Sigmoid colon (tissue), 6 donors: ENCODE measurements at regions not wholly inside any gene's neighbourhood (a gene's known extent, or its start where the extent isn't known, plus 50 kb on each side); places are given as distances from the start of the nearest gene placed in this dataset.

Experiments used
- DNase-seq: peaks from one replicate; pipeline ENCODE4 v3.0.0-alpha.2; 2019
- H3K27ac ChIP-seq, 4 donors: fragments of 200-600 bp; sonication (generic); one replicate each; pipeline ENCODE4 v1.5.1; 2016 to 2019; ENCODE audit warnings: mild to moderate bottlenecking in 1 of 4
- H3K27me3 ChIP-seq, 3 donors: fragments of 200-600 bp; sonication (generic); one replicate each; pipeline ENCODE4 v1.5.1; 2019; ENCODE audit warnings: mild to moderate bottlenecking in 1 of 3
- H3K36me3 ChIP-seq, 4 donors: fragments of 200-600 bp; sonication (generic); one replicate each; pipeline ENCODE4 v1.5.1; 2016 to 2019
- H3K4me1 ChIP-seq, 4 donors: fragments of 200-600 bp; sonication (generic); one replicate each; pipeline ENCODE4 v1.5.1; 2017 to 2019
- H3K4me3 ChIP-seq, 4 donors: fragments of 200-600 bp; sonication (generic); one replicate each; pipeline ENCODE4 v1.5.1; 2017 to 2019; ENCODE audit warnings: mild to moderate bottlenecking in 2 of 4, moderate library complexity in 1 of 4
- H3K9me3 ChIP-seq, 4 donors: fragments of 200-600 bp in 3 of 4; sonication (generic) in 3 of 4; one replicate each; pipeline versions ENCODE4 v1.5.1 to v1.6.1; 2013 to 2019
- EP300 ChIP-seq, 4 donors: sonication (generic); formaldehyde crosslinking; IDR thresholded peaks; one replicate each; pipeline ENCODE4 v1.6.1; 2017; ENCODE audit warnings: antibody characterized with exemption in 4 of 4
- POLR2A ChIP-seq, 2 donors: fragments of 450-650 bp; IDR thresholded peaks; one replicate each; pipeline ENCODE4 v1.6.1; 2016; ENCODE audit warnings: antibody characterized with exemption in 2 of 2, mild to moderate bottlenecking in 2 of 2, moderate library complexity in 2 of 2
- POLR2AphosphoS5 ChIP-seq, 4 donors: sonication (generic); formaldehyde crosslinking; IDR thresholded peaks; one replicate each; pipeline ENCODE4 v1.6.1; 2017; ENCODE audit warnings: antibody characterized with exemption in 4 of 4
- WGBS, 2 donors: extraction: QIAGEN DNeasy Blood & Tissue Kit; methylation state at CpG; one replicate each; pipeline ENCODE4 v1.1.7; 2013; 5-methylcytosine and 5-hydroxymethylcytosine counted together
- intact Hi-C: fragments of 100-400 bp; cut with DNase I; formaldehyde crosslinking; loops from one replicate; pipeline ENCODE4 v1.15.1; 2023
- TF ChIP-seq, protein P1 (sequence below), 4 experiments: fragments of 450-650 bp in 3 of 4; fragments of 200-600 bp in 1 of 4; IDR thresholded peaks; one replicate each; pipeline ENCODE4 v1.5.1; 2016 to 2019; ENCODE audit warnings: antibody characterized with exemption in 4 of 4, mild to moderate bottlenecking in 3 of 4, moderate library complexity in 2 of 4
- donor health status: healthy with polysubstance abuse.
- donor health status: healthy.

DNA sequence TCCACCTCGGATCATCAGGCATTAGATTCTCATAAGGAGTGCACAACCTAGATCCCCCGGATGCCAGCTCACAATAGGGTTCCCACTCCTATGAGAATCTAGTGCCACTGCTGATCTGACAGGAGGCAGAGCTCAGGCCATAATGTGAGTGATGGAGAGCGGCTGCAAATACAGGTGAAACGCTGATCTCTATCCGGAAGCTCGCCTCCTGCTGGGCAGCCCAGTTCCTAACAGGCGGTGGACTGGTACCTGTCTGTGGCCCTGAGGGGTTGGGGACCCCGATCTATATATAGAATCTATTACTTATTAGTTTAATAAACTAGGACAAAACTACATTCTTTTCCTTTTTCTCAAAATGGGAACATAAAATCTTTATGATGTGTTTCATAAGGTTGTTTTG, 741.9 kb downstream of the RFPL4B start:
- Histone ChIP-seq H3K27ac (no peak overlapping the region), H3K9me3 (no peaks in the 10 kb centered on the region), H3K27me3 (no peaks in the 10 kb centered on the region), H3K4me1 (no peaks in the 10 kb centered on the region), H3K36me3 (no peaks in the 10 kb centered on the region), H3K4me3 (no peak overlapping the region)
- WGBS, 2 donors: 84 to 90% methylated on average over 8 of the region's 8 CpGs
- intact Hi-C loops: no loop called here
- no peak for DNase-seq
- TF ChIP-seq POLR2AphosphoS5 (IDR thresholded peaks at IDR 0.05): no peak
- no peak for TF ChIP-seq POLR2A (IDR thresholded peaks at IDR 0.05)
- TF ChIP-seq, protein P1, sequence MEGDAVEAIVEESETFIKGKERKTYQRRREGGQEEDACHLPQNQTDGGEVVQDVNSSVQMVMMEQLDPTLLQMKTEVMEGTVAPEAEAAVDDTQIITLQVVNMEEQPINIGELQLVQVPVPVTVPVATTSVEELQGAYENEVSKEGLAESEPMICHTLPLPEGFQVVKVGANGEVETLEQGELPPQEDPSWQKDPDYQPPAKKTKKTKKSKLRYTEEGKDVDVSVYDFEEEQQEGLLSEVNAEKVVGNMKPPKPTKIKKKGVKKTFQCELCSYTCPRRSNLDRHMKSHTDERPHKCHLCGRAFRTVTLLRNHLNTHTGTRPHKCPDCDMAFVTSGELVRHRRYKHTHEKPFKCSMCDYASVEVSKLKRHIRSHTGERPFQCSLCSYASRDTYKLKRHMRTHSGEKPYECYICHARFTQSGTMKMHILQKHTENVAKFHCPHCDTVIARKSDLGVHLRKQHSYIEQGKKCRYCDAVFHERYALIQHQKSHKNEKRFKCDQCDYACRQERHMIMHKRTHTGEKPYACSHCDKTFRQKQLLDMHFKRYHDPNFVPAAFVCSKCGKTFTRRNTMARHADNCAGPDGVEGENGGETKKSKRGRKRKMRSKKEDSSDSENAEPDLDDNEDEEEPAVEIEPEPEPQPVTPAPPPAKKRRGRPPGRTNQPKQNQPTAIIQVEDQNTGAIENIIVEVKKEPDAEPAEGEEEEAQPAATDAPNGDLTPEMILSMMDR (IDR thresholded peaks at IDR 0.05): no peak
- TF ChIP-seq EP300 (IDR thresholded peaks at IDR 0.05): no peak

DNA sequence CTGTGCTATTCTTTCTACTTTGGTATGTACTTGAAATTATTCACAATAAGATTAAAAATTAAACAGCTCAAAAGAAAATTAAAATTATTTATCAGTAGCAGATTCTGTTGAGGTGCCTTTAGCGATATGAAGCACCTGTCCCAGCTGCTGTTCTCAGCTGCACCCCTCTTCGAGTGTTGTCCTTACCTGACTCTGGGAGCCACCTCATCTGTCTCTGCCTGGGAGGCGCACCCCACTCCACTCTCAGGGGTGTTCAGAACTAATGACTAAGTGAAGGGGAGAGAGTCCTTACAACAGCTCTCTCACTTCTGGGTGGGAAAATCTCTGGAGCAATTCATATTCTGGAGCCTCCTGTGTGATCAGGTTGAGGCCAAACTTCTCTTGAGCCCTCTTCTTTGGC, 745.7 kb downstream of the RFPL4B start:
- Histone ChIP-seq H3K4me3 (no peak overlapping the region), H3K27me3 (no peaks in the 10 kb centered on the region), H3K4me1 (no peaks in the 10 kb centered on the region), H3K36me3 (no peaks in the 10 kb centered on the region), H3K27ac (no peak overlapping the region), H3K9me3 (no peaks in the 10 kb centered on the region)
- no peak for DNase-seq
- intact Hi-C loops: no loop called here
- TF ChIP-seq EP300 (IDR thresholded peaks at IDR 0.05): no peak
- TF ChIP-seq, protein P1 (IDR thresholded peaks at IDR 0.05): no peak
- TF ChIP-seq POLR2AphosphoS5 (IDR thresholded peaks at IDR 0.05): no peak
- no peak for TF ChIP-seq POLR2A (IDR thresholded peaks at IDR 0.05)
- WGBS, 2 donors: 95 to 96% methylated on average over 3 of the region's 3 CpGs

DNA sequence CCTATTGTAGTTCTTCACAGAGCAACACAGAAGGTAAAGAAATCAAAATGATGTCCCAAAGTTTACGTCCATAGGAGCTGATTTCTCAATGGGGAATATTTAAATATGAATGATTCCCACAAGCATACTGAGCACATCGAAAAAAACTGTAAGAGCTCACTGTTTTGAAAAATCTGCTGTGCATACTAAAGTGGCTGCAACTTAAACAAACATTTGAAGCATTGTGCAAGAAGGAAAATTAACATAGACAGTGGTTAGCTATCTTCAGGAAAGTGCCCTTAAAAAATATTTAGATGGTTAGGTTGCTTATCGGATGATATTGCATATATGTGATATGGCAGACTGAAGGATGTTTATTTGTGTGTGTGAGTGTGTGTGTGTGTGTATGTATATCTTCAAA, 747.6 kb downstream of the RFPL4B start:
- Histone ChIP-seq H3K4me3 (no peak overlapping the region), H3K4me1 (no peaks in the 10 kb centered on the region), H3K36me3 (no peaks in the 10 kb centered on the region), H3K27ac (no peak overlapping the region), H3K27me3 (no peaks in the 10 kb centered on the region), H3K9me3 (no peaks in the 10 kb centered on the region)
- 43 to 59% methylated on average over 3 of the region's 3 CpGs for WGBS, 2 donors
- no peak for TF ChIP-seq EP300 (IDR thresholded peaks at IDR 0.05)
- no peak for TF ChIP-seq POLR2AphosphoS5 (IDR thresholded peaks at IDR 0.05)
- no peak for DNase-seq
- intact Hi-C loops: no loop called here

DNA sequence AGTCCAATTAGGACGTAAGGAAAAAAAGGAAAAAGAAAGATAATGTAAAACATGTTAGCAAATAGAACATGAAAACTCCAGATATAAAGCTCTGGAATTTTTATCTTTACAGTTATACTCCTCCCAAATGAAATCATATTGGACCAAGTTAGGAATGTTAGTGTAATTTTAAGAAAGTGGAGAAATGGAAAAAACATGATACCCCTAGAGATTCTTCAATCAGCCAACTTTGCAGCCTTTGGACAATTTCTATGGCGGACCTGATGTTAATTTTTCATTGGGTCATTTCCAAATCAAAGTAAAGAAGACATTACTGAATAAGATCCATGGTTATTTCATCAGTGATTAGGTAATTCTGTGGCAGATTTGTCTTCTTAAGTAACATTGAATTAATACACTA, 748.7 kb downstream of the RFPL4B start:
- WGBS, 2 donors: 91 to 95% methylated on average over 2 of the region's 2 CpGs
- Histone ChIP-seq H3K27me3 (no peaks in the 10 kb centered on the region), H3K27ac (no peak overlapping the region), H3K4me1 (no peaks in the 10 kb centered on the region), H3K4me3 (no peak overlapping the region), H3K36me3 (no peaks in the 10 kb centered on the region), H3K9me3 (no peaks in the 10 kb centered on the region)
- intact Hi-C loops: no loop called here
- no peak for DNase-seq
- TF ChIP-seq EP300 (IDR thresholded peaks at IDR 0.05) (no peak), POLR2AphosphoS5 (IDR thresholded peaks at IDR 0.05) (no peak), POLR2A (IDR thresholded peaks at IDR 0.05) (no peak)
- TF ChIP-seq, protein P1 (IDR thresholded peaks at IDR 0.05): no peak

DNA sequence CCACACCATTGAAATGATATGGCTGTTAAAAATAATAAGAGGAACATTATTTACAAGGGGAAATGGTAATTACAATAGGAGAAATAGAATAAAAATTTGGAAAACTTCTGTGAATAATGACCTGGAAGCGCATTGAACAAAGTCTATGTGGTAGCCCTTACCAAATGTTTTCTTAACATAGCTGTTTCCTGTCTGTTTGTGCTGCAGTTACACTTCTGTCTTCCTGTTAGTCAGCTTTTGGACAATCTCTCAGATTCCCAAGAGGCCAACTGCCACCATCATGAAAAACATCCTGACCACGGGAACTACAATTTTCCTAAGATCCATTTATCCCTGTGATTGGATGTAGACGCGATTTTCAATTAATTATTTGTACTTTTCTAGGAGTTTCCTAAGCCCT, 754.4 kb upstream of the MARCKS start:
- 66 to 74% methylated on average over 4 of the region's 4 CpGs for WGBS, 2 donors
- Histone ChIP-seq H3K9me3 (no peaks in the 10 kb centered on the region), H3K4me3 (no peak overlapping the region), H3K27ac (no peak overlapping the region), H3K36me3 (no peaks in the 10 kb centered on the region), H3K27me3 (no peaks in the 10 kb centered on the region), H3K4me1 (peaks cover 0 to 24% (median 12%) of the 10 kb centered on the region in 4 donors)
- intact Hi-C loops: no loop called here
- no peak for DNase-seq
- TF ChIP-seq EP300 (IDR thresholded peaks at IDR 0.05): no peak
- no peak for TF ChIP-seq POLR2A (IDR thresholded peaks at IDR 0.05)
- TF ChIP-seq POLR2AphosphoS5 (IDR thresholded peaks at IDR 0.05): no peak
- TF ChIP-seq, protein P1 (IDR thresholded peaks at IDR 0.05): no peak
